HCT116 (cell line): ENCODE measurements at regions not wholly inside any gene's neighbourhood (a gene's known extent, or its start where the extent isn't known, plus 50 kb on each side); places are given as distances from the start of the nearest gene placed in this dataset.

ENCODE experiments used
- ATAC-seq: fragments of 200-7000 bp; cut with Tn5 transposase; 2 replicates; pipeline ENCODE4 v1.9.1; 2020; ENCODE audit warnings: mild to moderate bottlenecking, moderate library complexity
- BruUV-seq: library from RNA; stranded (reverse); fragments of 400-500 nt; replicated peaks from 2 replicates; lab custom pipeline; 2021; lab: Mats Ljungman, UMichigan
- CTCF ChIA-PET: fragments of 300-600 bp; sonication (Branson Sonifier 250); formaldehyde crosslinking; loops from one replicate; lab custom pipeline; 2021; ENCODE audit warnings: antibody characterized with exemption; lab: Charles Lee
- POLR2A ChIA-PET: fragments of 300-600, 350-600 bp; sonication (Branson Sonifier 250); formaldehyde crosslinking; loops from one replicate; lab custom pipeline; 2021; ENCODE audit warnings: antibody characterized with exemption; lab: Charles Lee
- RAD21 ChIA-PET, 2 experiments: fragments of 300-600 bp; sonication (Branson Sonifier 250); formaldehyde crosslinking; loops; one replicate each; lab custom pipeline; 2023; ENCODE audit warnings: low total read pairs in 2 of 2; ENCODE audit not compliant: uncharacterized antibody in 2 of 2, unreplicated experiment in 2 of 2, low non-redundant PET in 1 of 2; lab: Charles Lee
- DNase-seq: peaks from one replicate; pipeline ENCODE4 v3.0.0-alpha.2; 2010; ENCODE audit warnings: low read depth, low spot score
- H2AFZ ChIP-seq: fragments of 200-600 bp; shearing (Covaris generic), sonication (generic); 2 replicates; pipeline ENCODE4 v1.6.1; 2017; ENCODE audit warnings: low read depth, mixed run types, mixed read lengths, antibody characterized with exemption, low read length; ENCODE audit not compliant: poor library complexity, severe bottlenecking
- H3K27ac ChIP-seq: 2 replicates; pipeline ENCODE4 v1.5.1; 2012; ENCODE audit warnings: low read depth, low read length
- H3K27me3 ChIP-seq: fragments of 200-600 bp; sonication (generic); 2 replicates; pipeline ENCODE4 v1.6.1; 2016; ENCODE audit warnings: mixed run types, low read length, mixed read lengths; ENCODE audit not compliant: insufficient read depth
- H3K36me3 ChIP-seq, 2 experiments: fragments of 200-500 bp in 1 of 2; fragments of 200-600 bp in 1 of 2; sonication (Bioruptor generic) in 1 of 2; sonication (generic) in 1 of 2; 2 replicates each; pipeline versions ENCODE4 v1.5.1 to v1.6.1; 2014 to 2016; ENCODE audit warnings: low read length in 2 of 2, inconsistent platforms in 1 of 2, mixed read lengths in 1 of 2, mixed run types in 1 of 2; ENCODE audit not compliant: insufficient read depth in 2 of 2, control insufficient read depth in 1 of 2
- H3K4me1 ChIP-seq, 2 experiments: fragments of 200-600 bp in 1 of 2; sonication (generic) in 1 of 2; 2 replicates each; pipeline versions ENCODE4 v1.5.1 to v1.6.1; 2012 to 2017; ENCODE audit warnings: low read length in 2 of 2, inconsistent platforms in 1 of 2, mild to moderate bottlenecking in 1 of 2, mixed read lengths in 1 of 2, mixed run types in 1 of 2, moderate library complexity in 1 of 2; ENCODE audit not compliant: insufficient read depth in 2 of 2, control insufficient read depth in 1 of 2
- H3K4me2 ChIP-seq: fragments of 200-600 bp; sonication (generic); 2 replicates; pipeline ENCODE4 v1.6.1; 2017; ENCODE audit warnings: mixed run types, low read length, mixed read lengths
- H3K4me3 ChIP-seq, 2 experiments: fragments of 200-600 bp in 1 of 2; sonication (generic) in 1 of 2; replicated peaks in 1 of 2; 2 replicates each; pipeline ENCODE4 v1.5.1; 2011 to 2016; ENCODE audit warnings: low read length in 2 of 2, control low read depth in 1 of 2, low read depth in 1 of 2, mild to moderate bottlenecking in 1 of 2, mixed read lengths in 1 of 2, mixed run types in 1 of 2
- H3K79me2 ChIP-seq: fragments of 200-600 bp; sonication (generic); 2 replicates; pipeline ENCODE4 v1.6.1; 2017; ENCODE audit warnings: mild to moderate bottlenecking, mixed run types, low read length, moderate library complexity, mixed read lengths; ENCODE audit not compliant: insufficient read depth
- H3K9ac ChIP-seq: fragments of 200-600 bp; sonication (generic); 2 replicates; pipeline ENCODE4 v1.6.1; 2016; ENCODE audit warnings: low read length, mixed read lengths
- H3K9me2 ChIP-seq: fragments of 200-600 bp; sonication (generic), shearing (Covaris generic); 2 replicates; pipeline ENCODE4 v1.6.1; 2017; ENCODE audit warnings: mixed run types, mild to moderate bottlenecking, moderate library complexity; ENCODE audit not compliant: insufficient read depth
- H3K9me3 ChIP-seq, 2 experiments: fragments of 200-500 bp in 1 of 2; fragments of 200-600 bp in 1 of 2; sonication (Bioruptor generic) in 1 of 2; sonication (generic) in 1 of 2; 2 replicates each; pipeline ENCODE4 v1.6.1; 2014 to 2017; ENCODE audit warnings: low read length in 2 of 2, mixed read lengths in 2 of 2, inconsistent platforms in 1 of 2, low read depth in 1 of 2, mild to moderate bottlenecking in 1 of 2, mixed run types in 1 of 2, moderate library complexity in 1 of 2; ENCODE audit not compliant: control insufficient read depth in 1 of 2, insufficient read depth in 1 of 2
- H4K20me1 ChIP-seq: fragments of 200-600 bp; sonication (generic), shearing (Covaris generic); 2 replicates; pipeline ENCODE4 v1.6.1; 2017; ENCODE audit warnings: mixed run types, mild to moderate bottlenecking, moderate library complexity; ENCODE audit not compliant: insufficient read depth
- CBX3 ChIP-seq: IDR thresholded peaks from 2 replicates; pipeline ENCODE4 v1.6.1; 2012; ENCODE audit warnings: low read depth
- EGR1 ChIP-seq: IDR thresholded peaks from 2 replicates; pipeline ENCODE4 v1.6.1; 2012; ENCODE audit warnings: low read depth
- EZH2phosphoT487 ChIP-seq: fragments of 200-600 bp; IDR thresholded peaks from 2 replicates; pipeline ENCODE4 v1.6.1; 2018; ENCODE audit warnings: antibody characterized with exemption, borderline replicate concordance
- FOSL1 ChIP-seq: IDR thresholded peaks from 2 replicates; pipeline ENCODE4 v1.6.1; 2012; ENCODE audit warnings: low read depth
- JUND ChIP-seq: IDR thresholded peaks from 2 replicates; pipeline ENCODE4 v1.6.1; 2012
- MAX ChIP-seq: IDR thresholded peaks from 2 replicates; pipeline ENCODE4 v1.6.1; 2012
- POLR2A ChIP-seq: IDR thresholded peaks from 2 replicates; pipeline ENCODE4 v1.7.0; 2011; ENCODE audit warnings: borderline replicate concordance; ENCODE audit not compliant: insufficient read depth, insufficient read length; ENCODE audit errors: extremely low read depth
- POLR2AphosphoS5 ChIP-seq: IDR thresholded peaks from 2 replicates; pipeline ENCODE4 v1.6.1; 2011; ENCODE audit warnings: mild to moderate bottlenecking, low read depth, low read length, moderate library complexity
- RAD21 ChIP-seq: IDR thresholded peaks from 2 replicates; pipeline ENCODE4 v1.6.1; 2012; ENCODE audit warnings: low read depth, mild to moderate bottlenecking
- REST ChIP-seq: IDR thresholded peaks from 2 replicates; pipeline ENCODE4 v1.6.1; 2012; ENCODE audit warnings: low read depth
- SIN3A ChIP-seq: IDR thresholded peaks from 2 replicates; pipeline ENCODE4 v1.6.1; 2012; ENCODE audit warnings: low read depth
- SRF ChIP-seq: IDR thresholded peaks from 2 replicates; pipeline ENCODE4 v1.6.1; 2012; ENCODE audit warnings: low read depth
- TCF7L2 ChIP-seq: IDR thresholded peaks from 2 replicates; pipeline ENCODE4 v1.7.0; 2011; ENCODE audit warnings: borderline replicate concordance, inconsistent platforms; ENCODE audit not compliant: insufficient read depth, insufficient read length; ENCODE audit errors: extremely low read depth
- ZFX ChIP-seq: fragments of 450-650 bp; IDR thresholded peaks from 2 replicates; pipeline ENCODE4 v1.6.1; 2017
- ZNF274 ChIP-seq: fragments of 200-500 bp; sonication (Bioruptor generic); IDR thresholded peaks from 2 replicates; pipeline ENCODE4 v1.6.1; 2014; ENCODE audit warnings: mild to moderate bottlenecking, low read depth, low read length, inconsistent platforms
- intact Hi-C: fragments of 100-400 bp; cut with micrococcal nuclease; formaldehyde crosslinking; loops from 2 replicates; pipeline ENCODE4 v1.10.0; 2022
- TF ChIP-seq, protein P1 (sequence below): IDR thresholded peaks from 2 replicates; pipeline ENCODE4 v1.6.1; 2012
- TF ChIP-seq, protein P2 (sequence below): IDR thresholded peaks from 2 replicates; pipeline ENCODE4 v1.6.1; 2011; ENCODE audit warnings: mild to moderate bottlenecking, low read length, moderate library complexity; ENCODE audit not compliant: insufficient replicate concordance; ENCODE audit errors: extremely low read depth

DNA sequence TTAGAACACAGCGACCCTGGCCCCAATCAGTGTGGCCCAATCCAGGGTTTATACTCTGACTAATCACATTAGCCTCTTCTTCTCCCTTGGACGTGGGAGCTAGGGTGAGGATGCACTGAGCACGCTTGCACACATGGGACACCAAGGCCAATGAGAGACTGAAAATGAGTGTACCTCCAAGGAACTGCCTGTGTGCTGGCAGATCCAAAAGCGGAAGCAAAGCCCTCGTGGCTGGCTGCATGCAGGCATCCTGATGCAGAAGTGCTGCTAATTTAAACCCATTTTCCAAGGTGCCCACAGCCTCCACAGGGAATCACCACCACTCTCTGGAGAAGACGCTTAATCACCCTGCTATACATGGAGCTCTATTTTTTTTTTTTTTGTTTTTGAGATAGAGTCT, 375.3 kb upstream of the XYLT1 start:
- Histone ChIP-seq H3K4me2 (no peak overlapping the region), H3K27me3 (peaks cover 31% of the 10 kb centered on the region), H2AFZ (no peak overlapping the region), H3K4me3 (no peak overlapping the region), H3K9ac (no peak overlapping the region), H3K36me3 (no peaks in the 10 kb centered on the region), H3K9me3 (no peaks in the 10 kb centered on the region), H3K79me2 (no peaks in the 10 kb centered on the region), H4K20me1 (no peaks in the 10 kb centered on the region), H3K9me2 (no peaks in the 10 kb centered on the region), H3K4me1 (no peaks in the 10 kb centered on the region), H3K27ac (no peak overlapping the region)
- CTCF ChIA-PET = no interaction called here
- POLR2A ChIA-PET = no interaction called here
- intact Hi-C loops = no loop called here
- RAD21 ChIA-PET = no interaction called here
- no peak for TF ChIP-seq CBX3
- no peak for TF ChIP-seq SRF
- TF ChIP-seq JUND = no peak
- TF ChIP-seq, protein P1, sequence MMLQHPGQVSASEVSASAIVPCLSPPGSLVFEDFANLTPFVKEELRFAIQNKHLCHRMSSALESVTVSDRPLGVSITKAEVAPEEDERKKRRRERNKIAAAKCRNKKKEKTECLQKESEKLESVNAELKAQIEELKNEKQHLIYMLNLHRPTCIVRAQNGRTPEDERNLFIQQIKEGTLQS = no peak
- no peak for TF ChIP-seq FOSL1
- TF ChIP-seq ZNF274 = no peak
- TF ChIP-seq ZFX = no peak
- no peak for TF ChIP-seq RAD21
- no peak for TF ChIP-seq EZH2phosphoT487
- TF ChIP-seq, protein P2, sequence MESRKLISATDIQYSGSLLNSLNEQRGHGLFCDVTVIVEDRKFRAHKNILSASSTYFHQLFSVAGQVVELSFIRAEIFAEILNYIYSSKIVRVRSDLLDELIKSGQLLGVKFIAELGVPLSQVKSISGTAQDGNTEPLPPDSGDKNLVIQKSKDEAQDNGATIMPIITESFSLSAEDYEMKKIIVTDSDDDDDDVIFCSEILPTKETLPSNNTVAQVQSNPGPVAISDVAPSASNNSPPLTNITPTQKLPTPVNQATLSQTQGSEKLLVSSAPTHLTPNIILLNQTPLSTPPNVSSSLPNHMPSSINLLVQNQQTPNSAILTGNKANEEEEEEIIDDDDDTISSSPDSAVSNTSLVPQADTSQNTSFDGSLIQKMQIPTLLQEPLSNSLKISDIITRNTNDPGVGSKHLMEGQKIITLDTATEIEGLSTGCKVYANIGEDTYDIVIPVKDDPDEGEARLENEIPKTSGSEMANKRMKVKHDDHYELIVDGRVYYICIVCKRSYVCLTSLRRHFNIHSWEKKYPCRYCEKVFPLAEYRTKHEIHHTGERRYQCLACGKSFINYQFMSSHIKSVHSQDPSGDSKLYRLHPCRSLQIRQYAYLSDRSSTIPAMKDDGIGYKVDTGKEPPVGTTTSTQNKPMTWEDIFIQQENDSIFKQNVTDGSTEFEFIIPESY = no peak
- no peak for ATAC-seq
- no peak for DNase-seq
- BruUV-seq = no TSS peak

GRCh38 chr16:17845031-17845430, 374.3 kb upstream of the XYLT1 start:
- no peak overlapping the region for H3K4me3 ChIP-seq
- ATAC-seq (no peak), DNase-seq (no peak)
- H4K20me1 ChIP-seq = no peaks in the 10 kb centered on the region
- ChIA-PET CTCF (no interaction called here), RAD21 (no interaction called here), POLR2A (no interaction called here)
- no peak overlapping the region for H3K27ac ChIP-seq
- intact Hi-C loops = no loop called here
- H3K9me3 ChIP-seq = no peaks in the 10 kb centered on the region
- H3K36me3 ChIP-seq = no peaks in the 10 kb centered on the region
- peaks cover 30% of the 10 kb centered on the region for H3K27me3 ChIP-seq
- H3K9me2 ChIP-seq = no peaks in the 10 kb centered on the region
- H3K79me2 ChIP-seq = no peaks in the 10 kb centered on the region
- no peak overlapping the region for H3K4me2 ChIP-seq
- BruUV-seq = no TSS peak
- no peak overlapping the region for H2AFZ ChIP-seq
- H3K9ac ChIP-seq = no peak overlapping the region
- H3K4me1 ChIP-seq = no peaks in the 10 kb centered on the region
- TF ChIP-seq, protein P1 = no peak
- TF ChIP-seq POLR2A (no peak), REST (no peak), CBX3 (no peak), FOSL1 (no peak), POLR2AphosphoS5 (no peak), EGR1 (no peak), MAX (no peak), SRF (no peak), SIN3A (no peak), TCF7L2 (no peak)
